GM21737 (cell line): ENCODE measurements at regions not wholly inside any gene's neighbourhood (a gene's known extent, or its start where the extent isn't known, plus 50 kb on each side); places are given as distances from the start of the nearest gene placed in this dataset.

Experiments
- ATAC-seq: cut with Tn5 transposase; IDR thresholded peaks from one replicate; pipeline ENCODE4 v1.9.1; 2021; ENCODE audit warnings: mild to moderate bottlenecking, moderate library complexity; ENCODE audit not compliant: unreplicated experiment

GRCh38 chr4:106773076-106773905 is 262.8 kb downstream of the DKK2 start:
- no peak for ATAC-seq

DNA sequence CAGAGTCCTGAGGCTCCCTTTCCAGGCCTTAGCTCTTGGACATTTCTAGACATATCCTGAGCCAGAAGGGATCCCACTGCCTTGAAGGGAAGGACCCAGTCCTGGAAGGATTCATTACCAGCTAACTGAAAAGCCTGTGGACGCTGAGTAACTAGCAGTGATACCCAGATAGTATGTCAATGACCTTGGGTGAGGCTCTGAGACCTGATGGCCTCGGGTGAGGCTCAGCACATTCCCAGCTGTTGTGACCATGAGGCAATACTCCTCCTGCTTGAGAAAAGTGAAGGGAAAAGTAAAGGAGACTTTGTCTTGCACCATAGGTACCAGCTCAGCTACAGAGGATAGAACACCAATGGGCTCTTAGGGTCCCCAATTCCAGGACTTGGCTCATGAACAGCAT is 268.1 kb downstream of the DKK2 start:
- no peak for ATAC-seq

GRCh38 chr4:106766519-106766918 is 269.6 kb downstream of the DKK2 start:
- ATAC-seq, result no peak

- no peak for ATAC-seq
Measured at GRCh38 chr4:106764774-106765173, 271.3 kb downstream of the DKK2 start.

DNA sequence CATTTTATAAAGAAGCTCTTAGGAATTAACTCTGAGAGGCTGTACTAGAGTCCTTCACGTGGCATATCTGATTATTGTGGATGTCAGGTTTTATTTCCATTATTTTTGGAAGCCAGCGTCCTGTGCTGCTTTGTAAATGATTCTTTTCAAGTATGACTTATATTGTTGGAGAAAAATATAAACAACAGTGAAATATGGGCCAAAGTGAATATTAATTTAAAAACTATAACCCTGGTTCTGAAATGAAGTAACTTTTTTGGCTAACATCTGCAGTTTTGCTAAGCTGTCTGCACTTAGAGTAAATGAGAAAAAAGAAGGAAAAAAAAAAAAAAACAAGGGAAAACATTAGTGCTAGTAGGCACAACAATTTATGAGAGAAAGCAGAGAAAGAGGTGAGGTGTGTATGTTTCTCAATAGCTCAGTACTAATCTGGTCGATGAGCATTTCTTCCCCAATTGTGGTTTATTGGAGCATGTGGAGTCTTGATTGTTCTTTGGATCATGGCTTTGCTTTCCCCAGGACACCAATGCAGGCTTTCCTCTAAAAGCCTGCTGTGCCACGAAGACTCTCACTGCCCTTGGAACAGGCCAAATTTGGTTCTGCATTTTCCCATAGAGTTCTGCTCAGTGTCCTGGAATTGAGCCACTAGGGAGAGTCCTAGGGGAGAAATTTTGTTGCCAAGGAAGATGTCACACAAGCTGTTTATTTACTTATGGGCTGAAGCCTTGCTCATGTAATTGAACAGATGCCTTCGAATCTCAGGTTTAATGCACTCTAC is 273.3 kb downstream of the DKK2 start:
- ATAC-seq, result no peak

GRCh38 chr4:106753426-106753825 is 282.7 kb downstream of the DKK2 start:
- no peak for ATAC-seq

DNA sequence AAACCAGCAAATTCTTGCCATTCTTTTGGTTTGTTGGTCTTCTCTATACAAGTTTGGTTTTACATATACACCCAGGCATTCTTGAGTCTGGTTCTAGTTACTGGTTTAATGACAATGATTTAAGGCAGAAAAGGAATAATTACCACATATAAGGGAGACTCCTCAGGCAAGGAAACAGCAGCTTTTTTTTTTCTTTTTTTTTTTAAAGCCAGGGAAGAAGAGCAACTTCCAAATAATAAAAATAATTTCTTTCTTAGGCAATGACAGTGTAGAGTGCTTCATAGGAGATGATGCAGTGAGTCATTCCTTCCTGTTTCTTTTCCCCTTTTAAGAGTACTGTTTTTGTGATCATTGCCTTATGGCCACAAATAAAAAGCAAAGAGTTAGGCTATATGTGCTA is 289.7 kb downstream of the DKK2 start:
- no peak for ATAC-seq

GRCh38 chr4:106738121-106738520 is 298.0 kb downstream of the DKK2 start:
- ATAC-seq, result no peak

- no peak for ATAC-seq
Measured at GRCh38 chr4:106718548-106718947, 317.6 kb downstream of the DKK2 start.

GRCh38 chr4:106717091-106717490 is 319.0 kb downstream of the DKK2 start:
- ATAC-seq, result no peak

DNA sequence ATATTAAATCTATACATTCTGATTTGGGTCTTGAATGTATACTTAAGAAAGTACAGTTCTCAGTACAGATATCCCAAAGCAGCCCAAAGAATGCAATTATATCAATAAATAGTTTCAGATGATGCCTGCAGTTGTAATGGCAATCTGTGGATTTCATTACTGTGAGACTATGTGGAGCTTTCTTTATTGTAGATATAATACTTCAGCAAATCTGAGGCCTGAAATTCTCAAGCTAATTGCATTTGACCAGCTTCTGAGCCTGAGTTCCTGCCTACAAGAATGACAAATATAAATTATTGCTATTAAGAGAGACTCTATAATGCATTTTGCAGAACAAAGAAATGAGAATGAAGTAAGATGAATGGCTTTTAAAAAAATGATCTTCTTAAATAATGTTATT is 320.3 kb downstream of the DKK2 start:
- ATAC-seq, result no peak

GRCh38 chr4:106708464-106708816 is 327.7 kb downstream of the DKK2 start:
- ATAC-seq, result no peak

DNA sequence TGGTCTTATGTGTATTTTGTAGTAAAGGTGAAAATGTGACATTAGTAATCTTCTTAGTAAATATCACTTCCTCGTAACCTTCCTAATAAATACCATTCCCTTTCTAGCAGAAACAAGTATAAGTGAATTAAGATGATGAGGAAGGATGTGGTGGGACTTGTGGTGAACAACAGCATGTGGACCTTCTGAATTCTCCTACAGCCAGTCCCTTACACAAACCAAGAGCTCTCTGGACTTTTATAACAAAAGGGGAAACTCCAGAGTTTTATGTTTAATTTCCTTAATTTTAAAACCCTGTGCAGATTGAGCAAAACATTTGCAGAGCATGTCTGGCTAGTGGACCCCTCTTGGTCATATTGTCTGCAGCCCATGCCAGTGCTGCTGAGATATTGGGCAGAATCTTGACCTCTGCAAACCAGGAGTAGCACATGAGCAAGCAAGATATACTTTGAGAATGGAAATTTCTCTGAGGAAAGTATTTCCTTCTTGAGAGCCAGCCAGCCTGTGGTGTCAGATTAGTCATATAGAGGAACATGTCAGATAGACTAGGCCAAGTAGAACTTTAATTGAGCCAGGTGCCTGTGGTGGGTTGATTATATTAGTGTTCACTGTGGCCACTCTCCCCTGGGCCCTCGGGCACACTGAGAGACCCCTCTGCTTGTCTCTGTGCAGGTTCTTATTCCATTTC is 328.2 kb downstream of the DKK2 start:
- ATAC-seq, result no peak

- ATAC-seq, result no peak
Measured at GRCh38 chr4:106704253-106704870, 331.8 kb downstream of the DKK2 start.

- ATAC-seq, result no peak
Measured at GRCh38 chr4:106700321-106700720, 331.7 kb upstream of the GIMD1 start.

- no peak for ATAC-seq
Measured at GRCh38 chr4:106698621-106699195, 330.1 kb upstream of the GIMD1 start.

DNA sequence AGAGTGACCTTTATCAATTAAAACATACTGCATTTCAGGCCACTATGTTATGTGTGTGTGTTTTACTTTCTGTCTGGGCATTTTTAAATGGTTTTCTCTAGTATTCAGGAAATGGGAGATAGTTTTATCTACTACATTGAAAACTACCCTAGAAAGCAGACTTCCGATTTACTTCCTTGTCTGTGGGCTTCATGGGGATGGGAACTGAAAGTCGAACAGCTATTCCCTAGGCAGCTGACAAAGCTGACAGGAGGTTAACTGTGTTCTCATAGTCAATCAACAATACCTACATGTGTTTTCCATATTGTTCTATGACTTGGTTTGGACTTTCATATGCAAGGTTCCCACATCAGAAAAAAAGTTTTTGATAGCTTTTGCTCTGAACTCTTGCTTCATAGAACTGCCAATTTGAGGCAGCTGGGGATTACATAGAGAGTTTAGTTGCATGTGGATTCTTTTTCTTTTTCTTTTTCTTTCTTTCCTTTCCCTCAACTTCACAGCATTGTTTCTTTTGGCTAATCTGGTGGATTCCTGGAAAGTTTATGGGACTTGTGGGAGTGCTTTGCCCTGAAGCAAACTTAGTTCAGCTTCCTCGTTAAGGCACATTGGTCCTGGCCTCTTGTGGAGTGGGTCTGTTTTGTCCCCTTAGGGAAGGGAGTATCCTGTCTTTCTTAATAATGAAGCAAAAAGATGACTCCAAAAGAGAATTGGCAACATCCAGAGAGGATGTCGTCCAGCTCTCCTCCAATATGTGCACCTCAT is 327.1 kb upstream of the GIMD1 start:
- no peak for ATAC-seq

- ATAC-seq, result no peak
Measured at GRCh38 chr4:106694232-106694631, 325.7 kb upstream of the GIMD1 start.

DNA sequence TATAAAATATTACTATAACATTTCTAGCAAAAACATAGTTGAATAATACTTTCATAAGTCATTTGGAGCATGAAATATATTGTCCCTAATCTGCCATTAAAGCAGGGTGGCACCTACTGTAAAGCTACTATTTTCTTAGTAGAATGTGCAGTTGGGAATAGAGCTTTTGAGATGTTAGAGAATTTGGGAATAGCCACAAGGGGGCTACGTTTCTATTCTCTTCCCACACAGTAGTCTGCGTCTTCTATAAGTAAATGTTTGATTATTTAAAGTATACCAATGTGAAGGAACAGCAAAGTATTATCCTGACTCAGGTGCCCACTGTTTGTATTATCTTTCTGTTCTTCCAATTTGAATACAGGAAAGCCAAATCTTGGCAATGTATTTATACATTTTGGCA is 323.2 kb upstream of the GIMD1 start:
- ATAC-seq, result no peak

DNA sequence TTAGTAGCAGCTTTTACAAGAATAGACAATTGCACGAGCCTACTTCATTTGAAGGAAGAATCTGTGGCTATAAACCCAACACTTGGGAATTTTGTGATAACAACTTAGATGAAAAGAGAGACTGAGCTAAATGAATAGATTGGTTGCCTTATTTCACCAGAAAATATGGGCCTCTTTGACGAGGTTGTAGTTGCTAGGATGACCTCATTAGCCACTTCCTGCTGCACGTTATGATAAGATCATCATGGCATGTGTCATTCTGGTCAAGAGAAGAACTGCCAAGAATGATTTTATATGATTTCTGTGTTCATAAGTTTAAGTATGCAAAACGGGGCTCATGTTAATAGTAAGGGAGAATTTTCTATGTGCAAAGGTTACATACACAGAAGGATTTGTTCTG is 321.9 kb upstream of the GIMD1 start:
- ATAC-seq, result no peak
